ENCODE measurements at regions not wholly inside any gene's neighbourhood (a gene's known extent, or its start where the extent isn't known, plus 50 kb on each side); places are given as distances from the start of the nearest gene placed in this dataset.

DNA sequence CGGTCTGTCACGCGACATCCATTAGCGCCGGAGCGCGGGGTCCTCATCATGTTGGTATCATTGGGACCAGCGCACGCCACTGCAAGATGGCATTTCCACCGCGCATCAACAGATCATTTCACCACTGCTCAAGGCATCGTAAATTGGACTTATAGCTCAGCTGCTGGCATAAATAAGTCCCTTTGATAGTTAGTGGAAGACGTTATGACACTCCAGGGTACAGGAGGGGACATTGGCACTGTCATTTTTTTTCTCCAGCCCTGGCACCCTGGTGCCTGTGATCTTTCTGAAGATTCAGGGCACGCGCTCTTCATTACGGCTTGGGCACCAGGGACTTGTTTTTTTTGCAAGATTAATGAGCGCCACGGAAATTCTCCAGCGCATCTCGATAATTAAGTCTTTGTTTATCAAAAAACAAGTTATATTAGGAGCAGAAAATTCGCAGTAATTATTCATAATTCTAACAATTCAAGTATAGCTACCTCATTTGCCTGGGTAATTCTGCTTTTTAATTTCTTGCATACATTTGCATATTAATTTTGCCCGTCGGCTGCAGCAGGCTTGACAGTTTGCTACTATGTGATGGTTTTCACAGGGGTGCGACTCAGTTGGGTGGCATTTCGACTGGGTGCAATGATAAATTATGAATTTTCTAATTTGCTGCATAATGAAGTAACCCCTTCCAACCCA, 167.7 kb downstream of the VRK1 start:
- no peak overlapping the region for H3K4me3 Mint-ChIP-seq
- ATAC-seq, result no peak
- no peak overlapping the region for H3K27ac Mint-ChIP-seq
- H3K36me3 Mint-ChIP-seq, result no peaks in the 10 kb centered on the region
- peaks cover 10% of the 10 kb centered on the region for H3K9me3 Mint-ChIP-seq
- H3K4me1 Mint-ChIP-seq, result peaks cover 31% of the 10 kb centered on the region
- no peak for DNase-seq (ENCODE audit: low spot score in 2 of 2)

- DNase-seq (ENCODE audit: low spot score in 2 of 2) (no peak), ATAC-seq (no peak)
- H3K4me3 Mint-ChIP-seq, result no peak overlapping the region
- H3K36me3 Mint-ChIP-seq, result no peaks in the 10 kb centered on the region
- H3K27ac Mint-ChIP-seq, result no peak overlapping the region
- H3K4me1 Mint-ChIP-seq, result peaks cover 24% of the 10 kb centered on the region
- H3K9me3 Mint-ChIP-seq, result peaks cover 9% of the 10 kb centered on the region
These were observed 168.9 kb downstream of the VRK1 start for GRCh38 chr14:96965885-96966595.

GRCh38 chr14:96975116-96975515, 177.9 kb downstream of the VRK1 start:
- ATAC-seq, result no peak
- Mint-ChIP-seq H3K4me3 (no peak overlapping the region), H3K36me3 (no peaks in the 10 kb centered on the region), H3K27ac (no peak overlapping the region), H3K4me1 (no peaks in the 10 kb centered on the region), H3K9me3 (peaks cover 10% of the 10 kb centered on the region)
- DNase-seq (ENCODE audit: low spot score in 2 of 2), result no peak

DNA sequence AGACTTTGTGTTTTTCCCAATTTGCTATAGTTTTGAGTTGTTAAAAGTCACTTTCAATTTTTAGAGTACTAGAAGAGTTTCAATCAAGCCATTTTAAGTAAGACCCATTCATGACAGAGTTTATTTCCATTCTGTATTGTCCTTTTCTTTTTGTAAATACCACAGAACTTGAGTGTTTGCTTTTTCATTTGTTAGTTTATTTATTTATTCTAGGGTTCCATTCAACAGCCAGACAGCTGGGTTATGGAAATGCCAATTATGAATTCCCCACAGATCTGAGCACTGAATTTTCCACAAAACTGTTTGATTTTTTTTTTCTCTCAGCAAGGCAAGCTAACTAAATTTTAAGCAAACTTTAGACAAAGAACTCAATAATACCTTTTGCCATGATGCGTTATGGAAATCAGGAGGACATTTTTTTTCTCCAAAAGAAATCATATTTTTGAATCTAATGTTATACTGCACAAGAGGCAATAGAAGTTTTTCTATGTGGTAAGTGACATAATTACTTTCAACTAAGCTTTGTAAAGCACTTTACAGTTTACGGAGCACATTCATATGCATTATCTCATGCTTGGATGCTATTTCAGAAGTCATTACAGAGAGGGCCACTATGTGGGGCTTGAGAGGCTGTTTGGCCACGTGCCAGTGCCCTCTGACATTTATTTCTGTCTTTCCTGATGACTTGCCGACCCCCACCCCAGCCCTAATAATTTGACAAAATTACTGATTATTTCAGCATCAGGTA, 181.5 kb downstream of the VRK1 start:
- DNase-seq (ENCODE audit: low spot score in 2 of 2) (no peak), ATAC-seq (no peak)
- peaks cover 9% of the 10 kb centered on the region for H3K9me3 Mint-ChIP-seq
- no peaks in the 10 kb centered on the region for H3K36me3 Mint-ChIP-seq
- H3K4me3 Mint-ChIP-seq, result no peak overlapping the region
- H3K4me1 Mint-ChIP-seq, result no peaks in the 10 kb centered on the region
- H3K27ac Mint-ChIP-seq, result no peak overlapping the region

DNA sequence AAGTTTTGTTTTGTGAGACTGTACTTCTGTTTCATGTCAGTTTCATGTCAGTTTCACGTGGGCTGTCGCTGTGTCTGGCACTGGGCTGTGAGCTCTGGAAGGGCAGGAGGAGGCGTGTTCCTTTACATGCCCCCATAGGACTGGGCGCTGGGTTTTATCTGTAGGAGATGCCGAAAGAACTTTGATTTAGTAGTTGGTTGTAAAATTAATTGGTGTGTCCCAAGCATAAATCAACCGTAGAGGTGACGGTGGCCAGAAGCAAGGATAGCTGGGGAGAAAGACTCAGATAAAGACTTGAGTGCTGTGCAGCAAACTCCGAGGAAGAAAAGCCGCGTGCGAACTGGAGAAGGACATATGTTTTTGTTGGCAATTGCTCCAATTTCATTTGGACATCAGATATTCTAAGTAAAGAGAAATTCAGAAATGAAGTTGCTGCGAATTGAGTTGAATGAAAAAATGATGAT, 182.5 kb downstream of the VRK1 start:
- no peak for ATAC-seq
- H3K4me1 Mint-ChIP-seq, result no peaks in the 10 kb centered on the region
- no peaks in the 10 kb centered on the region for H3K36me3 Mint-ChIP-seq
- no peak for DNase-seq (ENCODE audit: low spot score in 2 of 2)
- no peak overlapping the region for H3K27ac Mint-ChIP-seq
- H3K9me3 Mint-ChIP-seq, result peaks cover 6% of the 10 kb centered on the region
- no peak overlapping the region for H3K4me3 Mint-ChIP-seq

DNA sequence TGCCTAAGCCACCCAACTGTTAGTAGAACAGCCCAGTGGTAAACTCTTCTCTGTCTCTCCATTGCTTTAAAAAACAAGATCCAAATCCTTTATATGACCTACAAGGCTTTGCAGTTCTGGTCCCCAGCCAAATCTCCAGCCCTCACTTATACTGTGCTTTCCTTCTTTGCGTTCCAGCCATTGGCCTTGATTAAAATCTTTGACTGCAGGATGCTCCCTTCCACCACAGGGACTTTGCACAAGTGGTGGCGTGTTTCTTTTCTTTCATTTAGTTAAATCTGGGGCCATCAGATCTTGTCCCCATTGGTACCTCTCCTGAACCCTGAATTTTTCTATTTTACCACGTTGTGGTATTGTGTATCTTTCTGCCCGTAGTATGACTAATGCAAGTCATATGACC, 183.7 kb downstream of the VRK1 start:
- H3K9me3 Mint-ChIP-seq, result no peaks in the 10 kb centered on the region
- no peak for ATAC-seq

GRCh38 chr14:96986256-96987085, 189.3 kb downstream of the VRK1 start:
- H3K27ac Mint-ChIP-seq, result no peak overlapping the region
- H3K4me3 Mint-ChIP-seq, result no peak overlapping the region
- no peaks in the 10 kb centered on the region for H3K9me3 Mint-ChIP-seq

More for the DNA sequence above, 183.7 kb downstream of the VRK1 start:
- H3K27ac Mint-ChIP-seq, result no peak overlapping the region
- no peaks in the 10 kb centered on the region for H3K4me1 Mint-ChIP-seq
- no peaks in the 10 kb centered on the region for H3K36me3 Mint-ChIP-seq
- H3K4me3 Mint-ChIP-seq, result no peak overlapping the region
- no peak for DNase-seq (ENCODE audit: low spot score in 2 of 2)

DNA sequence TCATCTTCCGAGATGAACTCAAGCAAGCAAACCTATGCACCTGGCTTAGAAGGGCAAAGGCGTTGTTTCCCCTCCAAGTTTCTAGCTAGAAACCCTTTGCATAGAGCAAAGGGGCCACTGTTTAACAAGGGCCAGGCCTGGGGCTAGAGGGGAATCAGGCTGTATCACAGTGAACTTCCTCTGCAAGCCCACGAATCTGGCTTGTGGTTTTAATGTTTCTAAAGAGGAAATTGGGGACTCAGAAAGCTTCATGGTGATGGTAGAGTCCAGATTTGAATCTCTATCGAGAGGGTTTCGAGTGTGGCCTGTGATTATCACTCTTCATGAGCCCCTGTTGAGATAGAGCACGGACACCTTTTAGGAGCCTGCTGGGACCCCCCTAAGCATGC, 189.9 kb downstream of the VRK1 start:
- no peak for DNase-seq (ENCODE audit: low spot score in 2 of 2)
- H3K9me3 Mint-ChIP-seq, result no peaks in the 10 kb centered on the region

More at GRCh38 chr14:96986256-96987085, 189.3 kb downstream of the VRK1 start:
- H3K36me3 Mint-ChIP-seq, result no peaks in the 10 kb centered on the region
- no peak for ATAC-seq
- H3K4me1 Mint-ChIP-seq, result peaks cover 18% of the 10 kb centered on the region
- DNase-seq (ENCODE audit: low spot score in 2 of 2), result no peak

DNA sequence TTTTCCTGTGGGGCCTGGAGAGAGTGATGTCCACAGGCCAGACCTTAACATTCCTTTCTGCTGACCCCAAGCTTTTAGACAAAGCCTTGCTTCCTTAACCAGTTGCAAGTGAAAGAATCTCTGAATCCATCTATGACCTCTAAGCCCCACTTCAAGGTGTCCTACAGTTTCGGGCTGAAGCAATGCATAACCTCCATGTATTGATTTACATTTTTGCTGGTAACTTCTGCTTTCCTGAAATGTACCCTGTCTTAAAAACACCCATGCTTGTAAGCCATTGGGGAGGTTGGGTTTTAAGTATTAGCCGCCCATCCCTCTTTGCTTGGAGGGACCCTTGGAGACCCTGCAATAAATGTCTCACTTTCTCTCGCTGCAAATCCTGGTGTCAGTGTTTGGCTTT, 190.6 kb downstream of the VRK1 start:
- DNase-seq (ENCODE audit: low spot score in 2 of 2) (no peak), ATAC-seq (no peak)
- H3K9me3 Mint-ChIP-seq, result no peaks in the 10 kb centered on the region
- H3K4me1 Mint-ChIP-seq, result peaks cover 18% of the 10 kb centered on the region
- H3K4me3 Mint-ChIP-seq, result no peak overlapping the region
- H3K36me3 Mint-ChIP-seq, result no peaks in the 10 kb centered on the region
- H3K27ac Mint-ChIP-seq, result no peak overlapping the region

More for the DNA sequence above, 189.9 kb downstream of the VRK1 start:
- Mint-ChIP-seq H3K27ac (no peak overlapping the region), H3K4me3 (no peak overlapping the region), H3K4me1 (peaks cover 18% of the 10 kb centered on the region), H3K36me3 (no peaks in the 10 kb centered on the region)
- no peak for ATAC-seq

GRCh38 chr14:96989306-96989705, 192.1 kb downstream of the VRK1 start:
- Mint-ChIP-seq H3K36me3 (no peaks in the 10 kb centered on the region), H3K9me3 (no peaks in the 10 kb centered on the region), H3K4me1 (peaks cover 18% of the 10 kb centered on the region), H3K4me3 (no peak overlapping the region), H3K27ac (no peak overlapping the region)
- DNase-seq (ENCODE audit: low spot score in 2 of 2) (no peak), ATAC-seq (no peak)

DNA sequence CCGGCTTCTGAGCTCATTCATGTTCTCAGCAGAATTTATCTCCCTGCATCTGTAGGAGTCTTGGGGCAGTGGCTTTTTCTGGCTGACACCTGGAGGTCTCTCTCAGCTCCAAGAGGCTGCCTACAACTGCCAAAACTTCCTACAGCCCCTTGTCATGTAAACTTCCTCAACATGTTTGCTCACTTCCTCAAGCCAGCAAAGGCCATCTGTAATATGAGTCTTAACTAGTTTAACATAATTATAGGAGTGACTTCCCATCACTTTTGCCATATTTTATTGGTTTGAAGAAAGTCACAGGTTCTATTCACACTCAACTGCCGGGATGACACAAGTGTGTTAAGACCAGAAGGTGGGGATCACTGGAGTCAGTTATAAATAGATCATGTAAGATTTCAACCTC, 194.0 kb downstream of the VRK1 start:
- Mint-ChIP-seq H3K27ac (no peak overlapping the region), H3K4me1 (peaks cover 18% of the 10 kb centered on the region), H3K36me3 (no peaks in the 10 kb centered on the region), H3K4me3 (no peak overlapping the region), H3K9me3 (no peaks in the 10 kb centered on the region)
- DNase-seq (ENCODE audit: low spot score in 2 of 2) (no peak), ATAC-seq (no peak)

GRCh38 chr14:96994999-96995398, 197.8 kb downstream of the VRK1 start:
- ATAC-seq (no peak), DNase-seq (ENCODE audit: low spot score in 2 of 2) (no peak)
- no peaks in the 10 kb centered on the region for H3K36me3 Mint-ChIP-seq
- H3K9me3 Mint-ChIP-seq, result no peaks in the 10 kb centered on the region
- no peaks in the 10 kb centered on the region for H3K4me1 Mint-ChIP-seq
- H3K4me3 Mint-ChIP-seq, result no peak overlapping the region
- no peak overlapping the region for H3K27ac Mint-ChIP-seq

DNA sequence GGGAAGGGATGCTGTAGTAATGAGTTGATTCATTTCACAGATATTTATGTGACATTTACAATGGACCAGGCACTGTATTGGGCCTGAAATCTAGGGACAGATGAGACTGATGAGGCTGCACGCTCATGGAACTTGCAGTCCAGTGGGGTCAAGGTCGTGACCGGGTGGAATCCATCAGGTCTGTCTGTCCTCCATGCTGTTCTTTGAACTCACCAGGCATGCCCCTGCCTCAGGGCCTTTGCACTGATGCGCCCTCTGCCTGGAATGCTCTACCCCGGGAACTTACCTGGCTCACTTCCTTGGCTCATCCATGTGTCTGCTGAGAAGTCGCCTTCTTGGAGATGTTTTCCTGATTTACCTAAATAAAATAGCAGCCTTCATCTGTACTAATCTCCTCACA, 200.1 kb downstream of the VRK1 start:
- ATAC-seq (no peak), DNase-seq (ENCODE audit: low spot score in 2 of 2) (no peak)
- H3K9me3 Mint-ChIP-seq, result peaks cover under 1% of the 10 kb centered on the region
- H3K4me1 Mint-ChIP-seq, result no peaks in the 10 kb centered on the region
- no peak overlapping the region for H3K4me3 Mint-ChIP-seq
- H3K27ac Mint-ChIP-seq, result no peak overlapping the region
- H3K36me3 Mint-ChIP-seq, result no peaks in the 10 kb centered on the region

DNA sequence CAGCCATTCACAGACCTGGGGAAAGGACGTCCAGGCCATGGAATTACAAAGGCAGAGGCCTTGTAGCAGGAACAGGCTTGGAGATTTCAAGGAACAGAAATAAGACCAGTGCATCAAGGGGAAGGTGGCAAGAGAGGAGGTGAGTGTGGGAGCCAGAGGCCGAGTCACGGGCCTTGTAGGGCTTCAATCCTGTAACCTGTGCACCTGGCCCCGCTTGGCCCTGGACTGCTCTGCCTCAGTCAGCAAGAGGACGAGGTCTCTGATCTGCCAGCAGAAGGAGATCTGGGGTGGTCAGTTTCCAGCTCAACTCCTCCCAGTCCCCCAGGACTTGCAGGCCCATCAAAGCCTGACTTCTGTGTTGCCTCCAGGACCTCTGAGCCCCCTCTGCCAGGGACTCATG, 200.8 kb downstream of the VRK1 start:
- H3K27ac Mint-ChIP-seq, result no peak overlapping the region
- DNase-seq (ENCODE audit: low spot score in 2 of 2) (no peak), ATAC-seq (no peak)
- H3K4me3 Mint-ChIP-seq, result no peak overlapping the region
- H3K36me3 Mint-ChIP-seq, result no peaks in the 10 kb centered on the region
- peaks cover 6% of the 10 kb centered on the region for H3K9me3 Mint-ChIP-seq
- no peaks in the 10 kb centered on the region for H3K4me1 Mint-ChIP-seq

DNA sequence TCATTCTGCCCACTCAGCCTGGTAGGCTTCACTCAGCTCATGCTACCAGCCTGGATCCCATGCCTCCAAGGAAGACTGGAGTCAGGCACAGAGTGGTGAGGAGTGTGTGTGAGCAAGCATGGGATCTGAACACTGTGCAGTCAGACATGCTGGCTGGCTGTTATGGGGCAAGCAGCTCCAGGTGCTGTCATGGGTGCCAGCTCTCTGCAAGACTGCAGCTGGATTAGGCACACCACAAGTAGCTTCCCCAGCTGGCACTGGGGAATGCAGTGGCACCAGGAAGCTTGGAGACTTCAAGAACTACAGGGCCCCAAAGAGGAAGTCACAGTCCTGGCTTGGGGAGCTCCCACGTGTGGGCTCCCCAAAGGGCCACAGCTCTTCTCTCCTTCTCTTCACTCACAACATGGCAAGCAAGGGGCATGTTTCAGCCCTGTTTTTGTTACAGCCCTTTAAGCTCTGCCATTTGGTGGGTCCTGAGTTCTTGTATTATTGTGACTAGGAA, 202.5 kb downstream of the VRK1 start:
- Mint-ChIP-seq H3K4me3 (no peak overlapping the region), H3K4me1 (no peaks in the 10 kb centered on the region), H3K36me3 (no peaks in the 10 kb centered on the region), H3K9me3 (peaks cover 6% of the 10 kb centered on the region), H3K27ac (no peak overlapping the region)
- DNase-seq (ENCODE audit: low spot score in 2 of 2), result no peak
- no peak for ATAC-seq

Measured in stimulated activated effector memory CD8-positive, alpha-beta T cell treated with anti-CD3 and anti-CD28 coated beads, Interleukin-12 subunit alpha, Interleukin-12 subunit beta, amount 100 ng/mL, for 72 hours (primary cell).